B cell (primary cell): ENCODE measurements at regions not wholly inside any gene's neighbourhood (a gene's known extent, or its start where the extent isn't known, plus 50 kb on each side); places are given as distances from the start of the nearest gene placed in this dataset.

ENCODE experiments used
- CTCF ChIP-seq: fragments of 200-600 bp; IDR thresholded peaks from one replicate; pipeline ENCODE4 v1.8.0; 2022; ENCODE audit warnings: antibody characterized with exemption, mild to moderate bottlenecking
- EZH2 ChIP-seq: IDR thresholded peaks from 2 replicates; pipeline ENCODE4 v1.6.1; 2012; ENCODE audit warnings: borderline replicate concordance, low read depth, mild to moderate bottlenecking, moderate library complexity, low read length; ENCODE audit not compliant: insufficient read depth, poor library complexity, severe bottlenecking

GRCh38 chr5:145497052-145497451 lies 338.1 kb downstream of the PRELID2 start:
- no peak for TF ChIP-seq CTCF
- no peak for TF ChIP-seq EZH2
